Kasumi-1 (cell line): ENCODE measurements at regions not wholly inside any gene's neighbourhood (a gene's known extent, or its start where the extent isn't known, plus 50 kb on each side); places are given as distances from the start of the nearest gene placed in this dataset.
"Not testable (repeated sequence)": the region's sequence is repeated elsewhere in the genome, so short reads cannot be mapped to it uniquely, and the experiment has no call there.

Experiments
- DNase-seq, 2 experiments: peaks; one replicate each; lab custom pipeline; 2025; lab: John Stamatoyannopoulos, UW

DNA sequence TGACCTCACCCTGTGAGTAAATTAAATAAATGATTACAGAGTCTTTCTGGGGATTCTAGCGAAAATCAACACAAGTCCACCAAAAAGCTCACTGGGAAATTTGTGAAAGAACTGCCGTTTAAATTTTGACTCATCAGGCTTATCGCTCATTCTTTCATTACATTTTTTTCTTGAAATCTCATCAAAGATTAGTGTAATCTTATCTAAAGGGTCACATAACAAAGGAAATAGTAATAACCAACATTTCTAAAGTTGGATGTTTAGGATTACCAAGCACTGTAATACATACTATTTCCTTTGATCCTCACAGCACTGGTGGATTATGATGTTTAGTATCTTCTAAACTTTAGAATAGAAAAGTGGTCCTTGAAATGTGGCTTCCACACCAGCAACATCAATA is 111.1 kb upstream of the CBLB start:
- DNase-seq: no peak

DNA sequence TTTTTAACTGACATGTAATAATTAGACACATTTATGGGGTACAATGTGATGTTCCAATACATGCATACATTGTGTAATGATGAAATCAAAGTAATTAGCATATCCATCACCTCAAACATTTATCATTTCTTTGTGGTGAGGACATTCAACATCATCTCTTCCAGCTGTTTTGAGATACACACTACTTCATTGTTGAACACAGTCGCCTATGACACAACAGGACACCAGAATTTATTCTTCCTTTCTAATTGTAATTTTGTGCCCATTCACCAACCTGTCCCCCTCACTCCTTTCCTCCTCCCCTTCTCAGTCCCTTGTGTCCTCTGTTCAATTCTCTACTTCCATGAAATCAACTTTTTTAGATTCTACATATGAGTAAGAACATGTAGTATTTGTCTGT is 113.4 kb upstream of the CBLB start:
- DNase-seq: no peak

DNA sequence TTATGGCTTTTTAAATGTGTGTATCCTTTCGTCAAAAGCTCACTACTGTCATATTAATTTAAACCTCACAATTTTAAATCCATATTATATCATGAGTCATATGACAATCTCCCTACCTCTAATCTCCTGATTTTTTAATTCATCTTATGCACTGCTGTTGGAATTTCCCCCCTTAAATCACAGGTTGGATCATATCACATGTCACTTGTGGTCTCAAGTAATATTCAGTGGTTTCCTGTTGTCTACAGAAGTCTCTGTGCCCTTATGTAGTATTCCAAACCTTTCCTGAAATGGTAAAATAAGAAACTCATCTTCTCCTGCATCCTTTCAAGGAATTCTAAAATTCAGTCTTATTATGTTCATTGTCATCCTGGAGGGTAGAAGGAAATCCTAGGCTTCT is 116.0 kb upstream of the CBLB start:
- peak in 1 of 2 experiments; percentile 8 for DNase-seq

DNA sequence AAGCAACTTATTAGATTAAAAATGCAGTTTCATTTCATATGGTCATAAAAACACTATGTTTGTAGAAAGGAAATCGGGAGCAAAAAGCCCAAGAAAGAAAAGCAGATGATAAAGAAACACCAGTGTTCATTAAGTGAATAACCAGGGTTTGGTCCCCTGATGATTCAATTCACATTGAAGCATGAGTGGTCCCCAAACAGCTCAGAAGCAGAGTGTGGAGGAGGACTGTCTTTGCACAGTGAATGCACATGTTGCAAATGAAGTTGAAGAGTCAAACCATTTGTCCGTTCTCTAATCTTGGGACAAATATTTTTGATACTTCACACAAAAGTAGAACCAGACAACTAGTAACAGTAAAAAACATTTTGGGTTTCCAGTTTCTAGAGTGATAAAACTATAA is 117.5 kb upstream of the CBLB start:
- not testable (repeated sequence) for DNase-seq

DNA sequence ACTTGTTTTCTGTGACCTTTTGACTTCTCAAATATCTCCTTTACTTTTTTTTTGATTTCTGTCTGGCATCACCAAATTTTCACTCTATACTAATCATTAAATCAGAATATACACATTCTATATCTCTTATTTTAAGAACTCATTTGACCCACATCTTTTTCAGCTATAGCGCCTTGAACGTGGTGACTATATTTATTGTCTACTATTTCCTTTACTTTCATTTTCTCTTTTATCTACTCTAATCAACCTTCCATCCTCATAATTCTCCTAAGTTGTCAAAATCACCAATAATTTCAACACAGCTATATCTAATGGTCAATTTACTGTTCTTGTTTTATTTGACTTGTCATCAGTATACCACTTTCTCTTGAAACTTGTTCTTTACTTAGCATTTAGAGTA is 119.0 kb upstream of the CBLB start:
- DNase-seq: no peak

DNA sequence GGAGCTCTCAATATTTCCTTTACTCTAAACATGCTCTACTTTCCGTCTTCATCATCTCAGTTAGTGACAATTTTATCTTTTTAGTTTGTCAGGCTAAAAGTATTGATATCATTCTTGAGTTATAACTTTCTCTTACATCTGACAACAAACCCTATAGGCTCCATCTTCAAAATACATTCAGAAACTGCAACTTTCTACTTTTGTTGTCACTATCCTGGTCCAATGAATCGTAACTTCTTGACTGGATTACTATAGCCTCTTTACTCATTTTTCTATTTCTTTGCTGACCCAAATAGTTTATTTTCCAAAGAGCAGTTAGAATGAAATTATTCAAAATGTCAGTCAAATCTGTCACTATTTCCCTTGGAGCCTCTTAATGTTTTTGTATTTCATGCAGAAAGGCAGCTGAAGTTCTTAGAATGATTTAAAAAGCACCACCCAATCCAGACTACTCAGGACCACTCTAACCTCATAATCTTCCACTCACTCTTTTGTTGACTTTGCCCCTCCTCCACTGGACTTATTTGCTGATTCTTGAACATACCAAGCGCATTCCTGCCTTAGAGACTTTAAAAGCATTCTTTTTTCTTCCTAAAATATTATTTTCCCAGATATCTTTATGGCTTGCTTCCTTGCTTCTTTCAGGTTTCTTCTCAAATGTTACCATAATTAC is 119.9 kb upstream of the CBLB start:
- DNase-seq: no peak

DNA sequence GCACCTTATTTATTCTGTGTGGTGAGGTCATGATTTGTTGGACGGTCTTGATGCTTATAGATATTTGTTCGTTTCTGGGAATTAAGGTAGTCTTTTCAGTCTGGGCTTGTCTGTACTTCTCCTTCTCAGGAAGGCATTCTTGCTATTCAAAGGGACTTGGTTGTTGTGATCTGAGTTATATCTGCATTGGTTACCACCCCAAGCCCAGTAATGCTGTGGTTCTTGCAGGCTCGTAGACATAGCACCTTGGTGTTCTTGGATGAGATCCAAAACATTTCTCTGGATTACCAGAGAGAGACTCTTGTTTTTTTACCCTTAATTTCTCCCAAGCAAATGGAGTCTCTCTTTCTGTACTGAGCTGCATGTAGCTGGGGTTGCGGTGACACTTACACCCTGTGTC is 128.0 kb upstream of the CBLB start:
- DNase-seq: no peak

DNA sequence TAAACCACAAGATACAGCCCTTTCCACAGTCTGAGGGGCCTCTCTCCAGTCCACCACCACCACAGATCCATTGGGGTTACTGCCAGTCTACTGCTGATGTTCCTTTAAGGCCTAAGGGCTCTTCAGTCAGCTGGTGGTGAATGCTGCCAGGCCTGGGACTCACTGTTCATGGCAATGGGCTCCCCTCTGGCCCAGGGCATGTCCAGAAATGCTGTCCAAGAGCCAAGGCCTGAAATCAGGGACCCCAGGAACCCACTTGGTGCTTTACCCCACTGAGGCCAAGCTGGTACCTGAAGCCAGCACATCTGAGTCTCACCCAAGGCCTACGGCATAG is 128.6 kb upstream of the CBLB start:
- DNase-seq: no peak

DNA sequence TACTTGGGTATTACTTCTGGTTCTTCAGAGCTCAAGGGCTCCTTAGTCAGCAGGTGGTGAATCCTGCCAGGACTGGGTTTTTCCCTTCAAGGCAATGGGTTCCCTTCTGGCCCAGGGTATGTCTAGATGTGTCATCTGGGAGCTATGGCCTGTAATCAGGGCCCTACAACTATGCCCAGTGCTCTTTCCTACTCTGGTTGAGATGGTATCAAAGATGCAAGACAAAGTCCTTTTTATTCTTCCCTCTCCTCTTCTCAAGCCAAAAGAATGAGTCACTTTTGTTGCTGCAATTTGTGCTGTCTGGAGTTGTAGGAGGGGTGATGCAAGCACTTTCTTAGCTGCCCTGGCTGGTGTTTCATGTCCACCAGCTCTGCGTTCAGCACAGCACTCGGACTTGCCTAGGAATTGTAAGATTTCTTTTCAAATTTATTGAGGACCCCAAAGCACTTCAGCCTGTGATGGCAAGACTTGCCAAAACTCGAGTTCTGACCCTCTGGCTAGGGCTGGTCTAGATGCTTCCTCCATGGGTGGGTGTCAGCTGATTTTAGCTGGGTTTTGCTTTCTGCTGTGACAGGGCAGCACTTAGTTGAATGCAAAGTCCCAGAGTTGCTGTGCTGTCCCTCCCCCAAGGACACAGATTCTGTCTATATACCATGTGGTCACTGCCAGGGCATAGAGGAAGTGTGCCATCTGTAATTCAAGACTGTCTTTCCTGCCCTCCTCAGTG is 129.2 kb upstream of the CBLB start:
- peak; percentile 64 to 67 for DNase-seq

DNA sequence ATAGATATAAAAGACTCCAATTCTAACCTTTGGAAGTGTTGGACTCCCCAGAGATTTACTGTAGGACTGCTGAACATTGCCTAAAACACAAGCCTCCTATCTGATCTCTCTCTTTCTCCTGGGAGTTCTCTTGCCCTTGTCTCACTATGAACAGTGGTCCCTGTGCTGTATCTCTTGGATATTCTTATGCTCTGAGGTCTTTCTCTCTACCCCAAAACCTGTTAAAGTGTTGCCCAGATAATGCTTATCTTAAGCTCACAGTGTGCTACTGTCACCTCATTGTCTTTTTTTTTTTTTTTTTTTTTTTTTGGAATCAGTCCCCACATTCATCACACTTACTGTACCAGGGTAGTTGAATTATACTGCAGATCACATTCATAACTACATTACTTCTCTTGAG is 131.0 kb upstream of the CBLB start:
- DNase-seq: no peak

DNA sequence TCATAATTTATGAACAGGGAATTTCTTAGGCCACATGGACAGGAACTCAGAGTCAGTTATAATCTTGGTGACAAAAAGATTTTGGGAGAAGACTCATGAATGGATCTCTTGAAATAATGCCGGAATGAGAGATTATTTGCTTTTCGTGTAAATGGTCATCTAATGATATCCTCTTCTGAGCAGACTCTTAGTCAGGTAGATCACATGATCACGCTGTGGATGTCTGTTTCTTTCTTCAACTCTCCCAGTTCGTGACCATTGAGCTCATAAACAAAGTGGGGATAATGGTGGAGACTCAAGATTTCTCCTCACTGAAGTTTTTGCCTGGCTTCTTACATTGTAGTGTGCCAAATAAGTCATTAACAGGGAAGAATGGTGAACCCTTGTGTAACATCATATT is 133.1 kb upstream of the CBLB start:
- DNase-seq: no peak

DNA sequence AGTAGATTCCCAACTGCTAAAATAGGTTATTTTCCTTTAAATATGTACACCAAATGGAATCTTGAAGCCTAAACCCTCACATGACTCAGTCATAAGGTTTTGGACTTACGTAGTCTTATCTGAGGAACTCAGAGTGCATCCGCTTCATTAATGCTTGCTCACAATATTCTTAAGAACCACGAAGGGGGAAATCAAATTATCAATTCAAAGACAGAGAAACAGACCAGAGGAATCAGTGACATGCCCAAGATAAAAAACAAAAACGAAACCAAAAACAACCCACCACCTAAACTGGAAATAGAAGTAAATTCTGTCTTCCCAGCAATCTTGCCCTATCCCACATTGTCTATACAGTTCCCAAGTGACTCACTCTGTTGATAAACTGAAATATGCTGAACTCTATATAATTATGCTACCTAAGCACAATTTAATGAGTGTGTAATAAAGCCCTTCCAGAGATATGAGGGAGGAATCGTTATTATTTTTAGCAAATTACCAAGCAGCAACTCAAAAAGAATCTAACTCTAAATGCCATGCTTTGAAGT is 135.4 kb upstream of the CBLB start:
- no peak for DNase-seq

DNA sequence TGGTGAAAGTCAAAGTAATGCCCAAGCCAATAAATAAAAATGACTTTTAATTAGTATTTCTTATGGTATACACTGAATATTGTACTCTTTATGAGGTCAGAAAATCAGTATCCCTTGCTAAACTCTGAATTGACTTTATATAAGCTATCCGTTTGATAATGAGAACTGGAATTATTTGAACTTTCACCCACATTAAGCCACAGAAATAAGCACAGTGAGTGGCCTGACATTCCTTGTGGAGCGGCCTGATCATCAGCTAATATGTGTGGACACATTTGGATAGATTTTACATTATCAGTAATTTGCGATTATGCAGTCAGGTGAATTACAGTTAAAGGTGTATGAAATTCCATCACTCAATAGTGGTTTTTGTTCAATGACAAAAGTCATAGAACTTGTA is 136.0 kb upstream of the CBLB start:
- DNase-seq: no peak

DNA sequence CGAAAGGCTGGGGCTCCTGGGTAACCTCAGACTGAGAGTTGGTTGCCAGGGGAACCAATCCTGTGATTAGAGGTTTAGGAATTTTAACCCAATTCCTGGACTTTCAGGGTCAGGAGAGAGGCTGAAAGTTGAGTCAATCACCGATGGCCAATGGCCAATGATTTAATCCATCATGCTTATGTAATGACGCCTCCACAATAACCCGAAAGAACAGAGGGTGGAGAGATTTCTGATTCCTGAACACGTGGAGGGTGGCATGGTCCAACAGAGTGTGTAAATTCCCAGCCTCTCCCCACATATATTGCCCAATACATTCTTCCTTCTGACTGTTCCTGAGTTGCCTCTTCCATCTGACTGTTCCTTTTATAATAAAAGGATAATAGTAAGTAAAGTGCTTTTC is 137.2 kb upstream of the CBLB start:
- DNase-seq: no peak

DNA sequence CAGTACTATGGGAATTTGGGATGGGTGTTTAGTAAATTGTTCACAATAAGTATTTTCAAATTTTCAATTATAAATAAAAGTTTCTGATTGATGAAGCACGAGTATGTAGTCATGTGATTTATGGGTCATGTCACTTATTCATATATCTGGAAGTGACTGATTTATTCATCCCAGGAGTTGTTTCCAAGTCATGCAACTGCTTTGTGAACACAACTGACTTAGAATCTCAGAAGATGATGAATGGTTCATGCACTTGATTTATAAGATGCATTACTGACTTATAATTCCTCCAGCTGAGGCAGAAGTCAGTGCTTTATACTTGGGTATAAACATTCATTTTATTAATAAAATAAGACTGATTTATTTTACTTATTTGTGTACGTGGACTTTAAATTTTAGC is 137.8 kb upstream of the CBLB start:
- DNase-seq: no peak

DNA sequence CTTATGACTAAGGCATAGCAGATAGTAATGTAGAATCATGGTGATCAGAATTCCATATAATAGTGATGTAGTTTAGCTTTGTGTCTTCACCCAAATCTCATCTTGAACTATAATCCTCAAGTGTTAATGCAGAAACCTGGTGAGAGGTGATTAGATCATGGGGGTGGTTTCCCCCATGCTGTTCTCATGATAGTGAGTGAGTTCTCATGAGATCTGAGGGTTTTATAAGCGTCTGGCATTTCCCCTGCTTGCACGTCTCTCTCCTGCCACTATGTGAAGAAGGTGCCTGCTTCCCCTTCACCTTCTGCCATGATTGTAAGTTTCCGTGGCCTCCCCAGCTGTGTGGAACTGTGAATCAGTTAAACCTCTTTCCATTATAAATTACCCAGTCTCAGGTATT is 138.7 kb upstream of the CBLB start:
- no peak for DNase-seq

DNA sequence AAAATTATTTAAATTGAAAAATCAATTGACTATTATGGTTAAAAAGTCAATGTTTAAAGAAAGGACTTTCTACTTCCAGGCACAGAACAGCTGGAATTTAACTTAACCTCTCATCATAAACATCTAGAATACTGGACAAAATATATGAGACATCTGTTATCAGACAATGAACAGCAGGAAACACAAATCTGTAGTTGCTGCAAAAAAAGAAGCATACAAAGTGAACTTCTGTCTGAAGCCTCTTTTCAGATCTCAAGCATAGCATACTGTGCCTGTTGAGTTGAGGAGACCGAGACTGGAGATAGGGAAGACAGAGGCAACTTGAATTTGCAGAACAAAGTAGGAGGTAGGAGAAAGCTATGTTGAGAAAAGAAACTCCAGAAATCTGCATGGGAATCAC is 140.0 kb upstream of the CBLB start:
- DNase-seq: no peak

DNA sequence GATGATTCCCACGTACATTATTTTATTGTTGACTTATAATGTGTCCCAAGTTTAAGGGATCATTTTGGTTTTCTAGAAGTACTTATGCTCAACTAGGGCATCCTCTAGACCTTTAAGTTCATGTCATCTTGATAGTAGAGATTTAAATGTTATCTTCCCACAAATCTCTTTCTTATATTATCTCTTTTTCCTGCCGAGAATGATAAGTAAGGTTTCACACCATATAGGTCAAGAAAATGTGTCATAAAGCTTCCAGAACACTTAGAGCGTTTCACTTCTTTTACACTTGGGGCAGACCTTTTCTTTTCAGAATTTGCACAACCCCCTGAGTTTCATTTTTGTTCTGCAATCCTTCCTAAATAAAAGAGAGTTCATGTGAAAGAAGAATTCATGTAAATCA is 142.0 kb upstream of the CBLB start:
- DNase-seq: no peak

DNA sequence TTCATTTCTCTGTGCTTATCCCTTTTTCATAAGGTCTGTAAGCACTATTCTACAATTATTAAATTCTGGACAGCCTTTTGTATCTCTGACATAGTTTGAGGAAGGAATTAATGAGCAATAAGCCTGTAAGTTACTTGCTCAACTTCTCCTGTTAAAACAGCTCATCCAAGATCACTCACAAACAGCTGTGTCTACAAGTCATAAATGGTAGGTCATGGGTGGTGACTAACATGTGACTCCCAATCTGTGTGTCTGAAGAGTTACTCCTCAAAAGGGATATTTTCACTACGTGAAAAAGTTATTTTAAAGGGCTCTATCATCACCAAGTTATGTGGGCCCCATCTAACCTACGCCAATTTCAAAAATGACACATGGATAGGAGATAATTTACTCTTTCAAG is 145.2 kb upstream of the CBLB start:
- DNase-seq: no peak

DNA sequence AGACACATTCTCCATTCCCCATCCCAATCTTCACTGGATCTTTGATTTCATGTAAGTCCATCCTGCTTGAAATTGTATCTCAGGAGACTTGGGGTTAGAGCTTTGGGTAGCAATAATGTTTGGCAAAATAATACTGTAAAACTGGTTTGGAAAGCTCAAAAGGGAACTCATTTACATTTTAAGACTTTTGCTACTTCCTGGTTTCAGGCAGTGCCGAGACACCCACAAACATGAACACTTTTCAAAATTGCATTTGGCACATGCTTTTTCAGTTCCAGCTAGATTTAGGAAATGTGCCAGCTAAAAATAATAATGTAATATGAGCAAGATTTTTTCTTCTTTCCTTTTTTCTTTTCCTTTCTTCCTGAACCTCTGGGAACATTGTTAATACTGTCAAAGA is 145.7 kb upstream of the CBLB start:
- DNase-seq: no peak

DNA sequence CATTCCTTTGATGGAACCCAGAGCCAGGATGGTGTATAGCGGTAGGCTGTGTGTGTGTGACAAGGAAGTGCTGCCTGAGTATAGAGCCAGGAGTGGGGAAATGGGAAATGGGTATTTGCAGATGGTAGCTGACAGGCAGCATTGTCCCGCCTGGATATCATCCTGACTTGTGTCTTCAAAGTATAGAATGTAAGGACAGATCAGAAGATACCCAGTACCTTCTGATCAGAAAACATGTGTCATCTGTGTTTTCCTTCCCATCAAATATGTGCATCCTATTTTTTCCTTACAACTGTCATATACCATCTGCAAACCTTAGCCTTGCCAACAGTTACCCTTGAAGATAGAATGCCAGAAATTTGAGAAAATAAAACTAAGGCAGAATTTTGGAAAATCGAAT is 146.2 kb upstream of the CBLB start:
- DNase-seq: no peak

DNA sequence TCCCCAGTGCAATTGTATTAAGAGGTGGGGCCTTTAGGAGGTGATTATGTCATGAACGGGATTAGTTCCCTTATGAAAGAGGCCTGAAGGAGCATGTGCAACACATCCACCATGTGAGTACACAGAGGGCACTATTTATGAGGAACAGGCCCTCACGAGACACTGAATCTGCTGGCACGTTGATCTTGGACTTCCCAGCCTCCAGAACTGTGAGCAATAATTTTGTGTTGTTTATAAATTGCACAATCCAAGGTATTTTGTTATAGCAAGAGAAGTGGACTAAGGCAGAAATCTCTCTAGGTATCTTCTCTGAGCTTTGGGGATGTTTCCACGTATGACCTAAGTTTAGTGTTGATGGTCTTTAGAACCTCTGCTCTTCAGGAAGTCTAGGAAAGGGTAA is 149.3 kb upstream of the CBLB start:
- no peak for DNase-seq

DNA sequence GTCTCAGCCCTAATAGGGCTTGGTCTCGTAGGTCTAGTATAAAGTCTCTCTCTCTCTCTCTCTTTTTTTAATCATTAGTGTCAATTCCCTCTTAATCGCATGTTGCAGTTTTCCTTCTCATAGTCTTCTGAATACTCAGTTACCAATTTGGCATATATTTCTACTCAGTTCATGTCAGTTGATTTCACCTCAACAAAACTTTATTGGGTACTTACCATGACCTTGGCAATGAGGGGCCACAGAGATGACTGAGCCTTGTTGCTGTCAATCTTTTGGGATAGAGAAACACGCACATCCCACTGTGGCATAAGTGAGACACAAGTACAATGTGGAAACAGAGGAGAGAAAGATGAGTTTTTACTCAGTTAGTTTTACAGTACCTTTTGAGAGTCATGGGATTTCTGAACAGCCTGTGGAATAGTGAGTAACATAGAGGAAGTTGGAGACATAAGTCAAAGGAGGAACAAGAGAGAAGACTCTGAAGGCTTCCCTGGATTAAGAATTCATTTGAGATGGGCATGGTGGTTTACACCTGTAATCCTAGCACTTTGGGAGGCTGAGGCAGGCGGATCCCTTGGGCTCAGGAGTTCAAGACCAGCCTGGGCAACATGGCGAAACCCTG is 150.2 kb upstream of the CBLB start:
- peak; percentile 4 to 8 for DNase-seq

DNA sequence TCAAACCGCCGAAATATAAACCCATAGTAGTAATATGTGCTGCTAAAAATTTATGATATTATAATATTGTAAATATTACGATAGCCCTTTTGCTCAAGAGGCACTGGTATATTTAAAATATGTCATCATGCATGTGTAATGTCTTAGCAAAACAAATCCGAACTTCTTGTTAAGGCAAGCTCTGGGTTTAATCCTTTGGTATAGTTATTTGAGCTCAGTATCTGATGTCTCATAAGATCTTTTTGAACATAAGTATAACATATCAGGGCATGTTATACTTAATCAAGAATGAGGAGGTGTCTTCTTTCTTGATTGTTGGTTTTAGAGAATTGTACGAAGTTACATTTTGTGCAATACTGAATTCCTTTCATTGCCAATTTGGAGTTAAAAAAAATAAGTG is 154.1 kb upstream of the CBLB start:
- no peak for DNase-seq
